HEK293 (cell line): ENCODE measurements at regions not wholly inside any gene's neighbourhood (a gene's known extent, or its start where the extent isn't known, plus 50 kb on each side); places are given as distances from the start of the nearest gene placed in this dataset.

Experiments
- CTCF ChIA-PET: fragments of 350-600 bp; formaldehyde crosslinking; extraction: SDS; loops from one replicate; lab custom pipeline; 2021; ENCODE audit warnings: antibody characterized with exemption; lab: Yijun Ruan, JAX
- POLR2A ChIA-PET: fragments of 300-600 bp; formaldehyde crosslinking; extraction: SDS; loops from one replicate; lab custom pipeline; 2020; ENCODE audit warnings: antibody characterized with exemption, inconsistent platforms; lab: Yijun Ruan, JAX
- H3K27ac ChIP-seq: fragments of 200-500 bp; sonication (Bioruptor generic); 2 replicates; pipeline ENCODE4 v1.5.1; 2014; ENCODE audit warnings: low read depth, low read length, control low read depth, inconsistent platforms; ENCODE audit errors: extremely low read depth
- H3K36me3 ChIP-seq, 2 experiments: fragments of 200-500 bp in 1 of 2; sonication (Bioruptor generic) in 1 of 2; 1 replicate in 1 of 2; 2 replicates in 1 of 2; pipeline ENCODE4 v1.5.1; 2014 to 2017; ENCODE audit warnings: inconsistent platforms in 2 of 2, low read length in 2 of 2; ENCODE audit not compliant: control insufficient read depth in 2 of 2, insufficient read depth in 1 of 2
- H3K4me1 ChIP-seq: fragments of 200-500 bp; sonication (Bioruptor generic); 2 replicates; pipeline ENCODE4 v1.5.1; 2014; ENCODE audit warnings: mild to moderate bottlenecking, low read length, inconsistent platforms; ENCODE audit not compliant: control insufficient read depth, insufficient read depth
- H3K4me3 ChIP-seq: 2 replicates; pipeline ENCODE4 v1.5.1; 2011; ENCODE audit warnings: low read depth, mild to moderate bottlenecking, control low read depth, low read length, moderate library complexity
- H3K9me3 ChIP-seq: fragments of 200-500 bp; sonication (Bioruptor generic); 2 replicates; pipeline ENCODE4 v1.5.1; 2014; ENCODE audit warnings: low read depth, low read length, inconsistent platforms; ENCODE audit not compliant: control insufficient read depth, insufficient read depth
- GLI2 ChIP-seq: fragments of 450-650 bp; formaldehyde crosslinking; IDR thresholded peaks from 2 replicates; pipeline ENCODE4; 2017; ENCODE audit warnings: missing biosample characterization, missing genetic modification characterization, low read depth, borderline replicate concordance
- HOXD13 ChIP-seq: sonication (generic); formaldehyde crosslinking; IDR thresholded peaks from 2 replicates; pipeline ENCODE4 v1.8.0; 2022; ENCODE audit warnings: missing genetic modification reagents, borderline replicate concordance
- ZBTB1 ChIP-seq: fragments of 450-650 bp; formaldehyde crosslinking; IDR thresholded peaks from 2 replicates; pipeline ENCODE4 v1.5.1; 2016; ENCODE audit warnings: missing biosample characterization, missing genetic modification characterization
- ZBTB49 ChIP-seq: fragments of 450-650 bp; formaldehyde crosslinking; IDR thresholded peaks from 2 replicates; pipeline ENCODE4 v1.5.1; 2016; ENCODE audit warnings: missing biosample characterization, missing genetic modification characterization, low read depth
- ZNF121 ChIP-seq: fragments of 450-650 bp; formaldehyde crosslinking; IDR thresholded peaks from 2 replicates; pipeline ENCODE4 v1.5.1; 2016; ENCODE audit warnings: missing biosample characterization, missing genetic modification characterization
- ZNF146 ChIP-seq: fragments of 450-650 bp; formaldehyde crosslinking; IDR thresholded peaks from 2 replicates; pipeline ENCODE4 v1.5.1; 2016; ENCODE audit warnings: missing biosample characterization, missing genetic modification characterization
- ZNF239 ChIP-seq: fragments of 450-650 bp; formaldehyde crosslinking; IDR thresholded peaks from 2 replicates; pipeline ENCODE4 v1.5.1; 2016; ENCODE audit warnings: missing biosample characterization, missing genetic modification characterization
- ZNF24 ChIP-seq: fragments of 450-650 bp; formaldehyde crosslinking; IDR thresholded peaks from 2 replicates; pipeline ENCODE4 v1.5.1; 2016; ENCODE audit warnings: missing biosample characterization, missing genetic modification characterization
- ZNF248 ChIP-seq: fragments of 450-650 bp; formaldehyde crosslinking; IDR thresholded peaks from 2 replicates; pipeline ENCODE4 v1.5.1; 2017; ENCODE audit warnings: missing biosample characterization, missing genetic modification characterization
- ZNF521 ChIP-seq: fragments of 450-650 bp; formaldehyde crosslinking; IDR thresholded peaks from 2 replicates; pipeline ENCODE4 v1.5.1; 2017; ENCODE audit warnings: missing biosample characterization, mild to moderate bottlenecking, missing genetic modification characterization
- ZNF530 ChIP-seq: fragments of 450-650 bp; formaldehyde crosslinking; IDR thresholded peaks from 2 replicates; pipeline ENCODE4 v1.5.1; 2016; ENCODE audit warnings: low read depth, missing biosample characterization, missing genetic modification characterization
- ZNF600 ChIP-seq: fragments of 450-650 bp; formaldehyde crosslinking; IDR thresholded peaks from 2 replicates; pipeline ENCODE4 v1.5.1; 2016; ENCODE audit warnings: missing biosample characterization, missing genetic modification characterization
- ZNF645 ChIP-seq: fragments of 450-650 bp; formaldehyde crosslinking; IDR thresholded peaks from 2 replicates; pipeline ENCODE4; 2016; ENCODE audit warnings: missing biosample characterization, missing genetic modification characterization
- ZNF658 ChIP-seq: fragments of 450-650 bp; formaldehyde crosslinking; IDR thresholded peaks from 2 replicates; pipeline ENCODE4; 2016; ENCODE audit warnings: missing biosample characterization, missing genetic modification characterization
- ZNF670 ChIP-seq: fragments of 450-650 bp; formaldehyde crosslinking; IDR thresholded peaks from 2 replicates; pipeline ENCODE4 v1.5.1; 2016; ENCODE audit warnings: missing biosample characterization, missing genetic modification characterization, low read depth
- ZNF701 ChIP-seq: fragments of 450-650 bp; formaldehyde crosslinking; IDR thresholded peaks from 2 replicates; pipeline ENCODE4 v1.5.1; 2016; ENCODE audit warnings: missing biosample characterization, missing genetic modification characterization
- ZSCAN30 ChIP-seq: fragments of 450-650 bp; IDR thresholded peaks from 2 replicates; pipeline ENCODE4 v1.5.1; 2018; ENCODE audit warnings: missing biosample characterization, mild to moderate bottlenecking, missing genetic modification characterization, moderate library complexity
- TF ChIP-seq, protein P1 (sequence below): fragments of 450-650 bp; formaldehyde crosslinking; IDR thresholded peaks from 2 replicates; pipeline ENCODE4 v1.5.1; 2017; ENCODE audit warnings: missing biosample characterization, missing genetic modification characterization
- TF ChIP-seq, protein P2 (sequence below): fragments of 450-650 bp; formaldehyde crosslinking; IDR thresholded peaks from 2 replicates; pipeline ENCODE4 v1.5.1; 2016; ENCODE audit warnings: missing biosample characterization, missing genetic modification characterization
- TF ChIP-seq, protein P3 (sequence below): fragments of 450-650 bp; formaldehyde crosslinking; IDR thresholded peaks from 2 replicates; pipeline ENCODE4 v1.5.1; 2017; ENCODE audit warnings: missing biosample characterization, missing genetic modification characterization

DNA sequence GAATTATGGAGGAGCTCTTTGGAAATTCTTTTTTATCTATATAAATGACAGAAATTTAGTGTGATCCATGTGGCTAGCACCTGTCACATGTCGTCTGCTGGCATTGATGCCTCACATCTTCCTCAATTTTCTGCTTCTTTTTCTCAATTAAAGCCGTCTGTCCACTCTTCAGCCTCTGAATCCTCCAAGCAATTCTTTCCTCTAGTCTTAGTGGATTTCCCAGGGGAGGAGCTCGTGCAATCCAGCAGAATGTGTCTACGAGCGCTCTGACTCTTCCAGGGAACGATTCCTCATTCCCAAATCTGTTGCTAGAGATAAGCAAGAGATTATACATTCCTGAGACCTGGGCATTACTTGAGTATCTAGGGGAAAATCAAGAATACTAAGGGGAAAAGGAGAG is 176.6 kb downstream of the EMP1 start (continued):
- no peak for TF ChIP-seq ZBTB49 (tag by site-specific recombination)
- TF ChIP-seq ZNF146 = no peak
- no peak for TF ChIP-seq GLI2 (tag by site-specific recombination)

DNA sequence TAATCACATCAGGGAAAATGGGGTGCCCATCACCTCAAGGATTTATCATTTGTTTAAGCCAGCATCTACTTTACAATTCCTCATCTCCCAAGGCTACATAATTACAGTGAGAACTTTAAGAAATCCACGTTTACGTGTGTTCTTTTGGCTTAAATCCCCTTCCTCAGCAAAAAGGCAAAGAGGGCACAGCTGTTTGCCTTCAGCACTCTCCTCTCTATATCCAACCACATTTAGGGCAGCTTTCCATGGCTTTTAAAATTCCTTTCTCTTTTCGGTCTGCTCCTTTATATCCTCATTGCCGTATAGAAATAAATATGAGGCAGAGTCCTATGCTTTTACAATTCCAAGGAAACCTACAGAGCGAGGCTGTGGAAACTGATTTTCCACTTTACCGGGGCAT is 175.9 kb downstream of the EMP1 start:
- H3K4me1 ChIP-seq = no peaks in the 10 kb centered on the region
- POLR2A ChIA-PET = interaction anchor here (0.8 kb wide), 1 partner anchor 569 kb away, joined by 3 read pairs; no protein-coding TSS in a partner anchor
- H3K27ac ChIP-seq = no peak overlapping the region
- no peak overlapping the region for H3K4me3 ChIP-seq
- TF ChIP-seq ZNF645 (no peak), HOXD13 (no peak), ZNF658 (no peak), ZBTB1 (tag by site-specific recombination) (no peak), ZNF239 (tag by site-specific recombination) (no peak), ZSCAN30 (no peak), ZNF121 (tag by site-specific recombination) (no peak), ZNF701 (tag by site-specific recombination) (no peak), ZNF670 (tag by site-specific recombination) (no peak), ZNF521 (tag by site-specific recombination) (no peak), ZNF24 (tag by site-specific recombination) (no peak), ZNF600 (tag by site-specific recombination) (no peak), ZNF248 (tag by site-specific recombination) (no peak), ZNF530 (tag by site-specific recombination) (no peak)
- TF ChIP-seq, protein P1, sequence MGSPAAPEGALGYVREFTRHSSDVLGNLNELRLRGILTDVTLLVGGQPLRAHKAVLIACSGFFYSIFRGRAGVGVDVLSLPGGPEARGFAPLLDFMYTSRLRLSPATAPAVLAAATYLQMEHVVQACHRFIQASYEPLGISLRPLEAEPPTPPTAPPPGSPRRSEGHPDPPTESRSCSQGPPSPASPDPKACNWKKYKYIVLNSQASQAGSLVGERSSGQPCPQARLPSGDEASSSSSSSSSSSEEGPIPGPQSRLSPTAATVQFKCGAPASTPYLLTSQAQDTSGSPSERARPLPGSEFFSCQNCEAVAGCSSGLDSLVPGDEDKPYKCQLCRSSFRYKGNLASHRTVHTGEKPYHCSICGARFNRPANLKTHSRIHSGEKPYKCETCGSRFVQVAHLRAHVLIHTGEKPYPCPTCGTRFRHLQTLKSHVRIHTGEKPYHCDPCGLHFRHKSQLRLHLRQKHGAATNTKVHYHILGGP (tag by site-specific recombination) = no peak
- TF ChIP-seq, protein P2, sequence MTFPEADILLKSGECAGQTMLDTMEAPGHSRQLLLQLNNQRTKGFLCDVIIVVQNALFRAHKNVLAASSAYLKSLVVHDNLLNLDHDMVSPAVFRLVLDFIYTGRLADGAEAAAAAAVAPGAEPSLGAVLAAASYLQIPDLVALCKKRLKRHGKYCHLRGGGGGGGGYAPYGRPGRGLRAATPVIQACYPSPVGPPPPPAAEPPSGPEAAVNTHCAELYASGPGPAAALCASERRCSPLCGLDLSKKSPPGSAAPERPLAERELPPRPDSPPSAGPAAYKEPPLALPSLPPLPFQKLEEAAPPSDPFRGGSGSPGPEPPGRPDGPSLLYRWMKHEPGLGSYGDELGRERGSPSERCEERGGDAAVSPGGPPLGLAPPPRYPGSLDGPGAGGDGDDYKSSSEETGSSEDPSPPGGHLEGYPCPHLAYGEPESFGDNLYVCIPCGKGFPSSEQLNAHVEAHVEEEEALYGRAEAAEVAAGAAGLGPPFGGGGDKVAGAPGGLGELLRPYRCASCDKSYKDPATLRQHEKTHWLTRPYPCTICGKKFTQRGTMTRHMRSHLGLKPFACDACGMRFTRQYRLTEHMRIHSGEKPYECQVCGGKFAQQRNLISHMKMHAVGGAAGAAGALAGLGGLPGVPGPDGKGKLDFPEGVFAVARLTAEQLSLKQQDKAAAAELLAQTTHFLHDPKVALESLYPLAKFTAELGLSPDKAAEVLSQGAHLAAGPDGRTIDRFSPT = no peak
- TF ChIP-seq, protein P3, sequence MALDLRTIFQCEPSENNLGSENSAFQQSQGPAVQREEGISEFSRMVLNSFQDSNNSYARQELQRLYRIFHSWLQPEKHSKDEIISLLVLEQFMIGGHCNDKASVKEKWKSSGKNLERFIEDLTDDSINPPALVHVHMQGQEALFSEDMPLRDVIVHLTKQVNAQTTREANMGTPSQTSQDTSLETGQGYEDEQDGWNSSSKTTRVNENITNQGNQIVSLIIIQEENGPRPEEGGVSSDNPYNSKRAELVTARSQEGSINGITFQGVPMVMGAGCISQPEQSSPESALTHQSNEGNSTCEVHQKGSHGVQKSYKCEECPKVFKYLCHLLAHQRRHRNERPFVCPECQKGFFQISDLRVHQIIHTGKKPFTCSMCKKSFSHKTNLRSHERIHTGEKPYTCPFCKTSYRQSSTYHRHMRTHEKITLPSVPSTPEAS (tag by site-specific recombination) = no peak
- CTCF ChIA-PET = interaction anchor here (6.3 kb wide), 1 partner anchor 10 kb away, joined by 43 read pairs; no protein-coding TSS in a partner anchor
- no peaks in the 10 kb centered on the region for H3K36me3 ChIP-seq
- H3K9me3 ChIP-seq = no peaks in the 10 kb centered on the region
